K562 (cell line): ENCODE measurements at regions not wholly inside any gene's neighbourhood (a gene's known extent, or its start where the extent isn't known, plus 50 kb on each side); places are given as distances from the start of the nearest gene placed in this dataset.

Experiments used
- ATAC-seq: fragments of 200-7000 bp; cut with Tn5 transposase; 3 replicates; pipeline ENCODE4 v1.9.1; 2020; ENCODE audit warnings: moderate library complexity
- BruUV-seq: library from RNA; stranded (reverse); fragments of 400-500 nt; replicated peaks from 2 replicates; lab custom pipeline; 2021; lab: Mats Ljungman, UMichigan
- CTCF ChIA-PET: fragments of 300-600 bp; formaldehyde crosslinking; extraction: SDS; loops from one replicate; lab custom pipeline; 2021; ENCODE audit warnings: low intra/inter-chr PET ratio; lab: Yijun Ruan, JAX
- POLR2A ChIA-PET: fragments of 300-600, 350-650 bp; sonication (Branson Sonifier 250); formaldehyde crosslinking; extraction: SDS; loops from one replicate; lab custom pipeline; 2021; ENCODE audit warnings: antibody characterized with exemption, inconsistent platforms; lab: Yijun Ruan, JAX
- DNase-seq, 4 experiments: peaks; one replicate each; pipeline versions ENCODE4 v3.0.0 to v3.0.0-alpha.2; 2011 to 2018; ENCODE audit warnings: low spot score in 3 of 4, mixed read lengths in 3 of 4; ENCODE audit errors: extremely low read depth in 1 of 4
- FAIRE-seq: peaks from 2 replicates; lab custom pipeline; 2011; peaks lifted over from hg19 to GRCh38; lab: Jason Lieb, UNC
- H2AFZ ChIP-seq: 2 replicates; pipeline ENCODE4 v1.6.0; 2011; ENCODE audit warnings: low read depth, low read length, control low read depth, inconsistent platforms
- H3K27ac ChIP-seq: fragments of 200-600 bp; 3 replicates; pipeline ENCODE4 v1.8.0; 2011; ENCODE audit warnings: low read depth, mild to moderate bottlenecking, control low read depth, inconsistent platforms, low read length, moderate library complexity, mixed read lengths; ENCODE audit errors: extremely low read depth
- H3K27me3 ChIP-seq, 2 experiments: fragments of 300-600 bp in 1 of 2; 2 replicates in 1 of 2; 3 replicates in 1 of 2; pipeline versions ENCODE4 v1.6.0 to v1.8.0; 2011; ENCODE audit warnings: inconsistent platforms in 2 of 2, low read length in 2 of 2, mild to moderate bottlenecking in 1 of 2, mixed read lengths in 1 of 2, moderate library complexity in 1 of 2; ENCODE audit not compliant: control insufficient read depth in 2 of 2, insufficient read depth in 2 of 2
- H3K36me3 ChIP-seq: fragments of 300-600 bp; 3 replicates; pipeline ENCODE4 v1.8.0; 2011; ENCODE audit warnings: mild to moderate bottlenecking, low read length, inconsistent platforms; ENCODE audit not compliant: control insufficient read depth, insufficient read depth
- H3K4me1 ChIP-seq, 2 experiments: fragments of 200-600 bp in 1 of 2; replicated peaks in 1 of 2; 2 replicates in 1 of 2; 3 replicates in 1 of 2; pipeline versions ENCODE4 v1.5.1 to v1.8.0; 2011; ENCODE audit warnings: inconsistent platforms in 2 of 2, low read length in 2 of 2, mild to moderate bottlenecking in 1 of 2, mixed read lengths in 1 of 2, moderate library complexity in 1 of 2; ENCODE audit not compliant: control insufficient read depth in 2 of 2, insufficient read depth in 2 of 2
- H3K4me2 ChIP-seq: 2 replicates; pipeline ENCODE4 v1.6.1; 2011; ENCODE audit warnings: low read length, control low read depth, inconsistent platforms, mixed read lengths; ENCODE audit not compliant: insufficient read depth
- H3K4me3 ChIP-seq: fragments of 200-600 bp; sonication (generic), shearing (Covaris generic); 2 replicates; pipeline ENCODE4 v1.5.1; 2016; ENCODE audit warnings: control low read depth, inconsistent platforms
- H3K79me2 ChIP-seq: fragments of 200-600 bp; 3 replicates; pipeline ENCODE4 v1.8.0; 2011; ENCODE audit warnings: low read length, inconsistent platforms; ENCODE audit not compliant: control insufficient read depth, insufficient read depth
- H3K9ac ChIP-seq, 2 experiments: 2 replicates each; pipeline versions ENCODE4 v1.6.0 to v1.6.1; 2011; ENCODE audit warnings: low read depth in 2 of 2, low read length in 2 of 2, control low read depth in 1 of 2, inconsistent platforms in 1 of 2, mild to moderate bottlenecking in 1 of 2, mixed read lengths in 1 of 2; ENCODE audit not compliant: insufficient read depth in 1 of 2
- H3K9me1 ChIP-seq: one replicate; pipeline ENCODE4 v1.6.0; 2011; ENCODE audit warnings: inconsistent platforms, mild to moderate bottlenecking, low read length, moderate library complexity; ENCODE audit not compliant: control insufficient read depth, insufficient read depth
- H3K9me3 ChIP-seq: replicated peaks from 2 replicates; pipeline ENCODE4 v1.5.1; 2011; ENCODE audit warnings: low read depth, low read length, inconsistent platforms; ENCODE audit not compliant: control insufficient read depth, insufficient read depth
- H4K20me1 ChIP-seq: replicated peaks from 2 replicates; pipeline ENCODE4 v1.6.1; 2011; ENCODE audit warnings: low read length, inconsistent platforms, mixed read lengths; ENCODE audit not compliant: control insufficient read depth, insufficient read depth
- ATF1 ChIP-seq, 2 experiments: fragments of 450-650 bp in 1 of 2; IDR thresholded peaks; 2 replicates each; pipeline ENCODE4 v1.6.1; 2016; ENCODE audit warnings: missing compliant biosample characterization in 1 of 2, missing genetic modification characterization in 1 of 2
- C11orf30 ChIP-seq: fragments of 450-650 bp; IDR thresholded peaks from 2 replicates; pipeline ENCODE4 v1.6.1; 2016; ENCODE audit warnings: low read depth, mild to moderate bottlenecking
- CBFA2T3 ChIP-seq: fragments of 450-650 bp; IDR thresholded peaks from 2 replicates; pipeline ENCODE4 v1.6.1; 2017
- COPS2 ChIP-seq: fragments of 450-650 bp; conservative IDR thresholded peaks from 2 replicates; pipeline ENCODE4 v1.6.1; 2016; ENCODE audit warnings: mild to moderate bottlenecking, moderate library complexity
- GABPB2 ChIP-seq: fragments of 250-450 bp; sonication (Bioruptor Pico); conservative IDR thresholded peaks from 2 replicates; pipeline ENCODE4 v1.5.1; 2021; ENCODE audit warnings: mild to moderate bottlenecking
- KHSRP ChIP-seq: fragments of 450-650 bp; IDR thresholded peaks from 2 replicates; pipeline ENCODE4 v1.6.1; 2017
- TAF7 ChIP-seq: fragments of 450-650 bp; IDR thresholded peaks from 2 replicates; pipeline ENCODE4 v1.6.1; 2016; ENCODE audit warnings: missing genetic modification characterization, missing compliant biosample characterization
- ZNF77 ChIP-seq: fragments of 250-450 bp; sonication (Bioruptor Pico); IDR thresholded peaks from 2 replicates; pipeline ENCODE4 v1.5.0; 2020
- ZSCAN29 ChIP-seq: fragments of 450-650 bp; IDR thresholded peaks from 2 replicates; pipeline ENCODE4 v1.6.1; 2017
- WGBS: fragments of 100-300 bp; shearing (Covaris generic); methylation state at CpG from one replicate; pipeline ENCODE4 v1.1.6; 2016; ENCODE audit warnings: low coverage, mixed read lengths; ENCODE audit not compliant: insufficient coverage; ENCODE audit errors: missing lambda C conversion rate; 5-methylcytosine and 5-hydroxymethylcytosine counted together
- in situ Hi-C: fragments of 300-500 bp; cut with MboI; formaldehyde crosslinking; loops from 4 replicates; pipeline ENCODE4 v1.15.0; 2018; ENCODE audit warnings: inconsistent platforms, mixed read lengths
- intact Hi-C: fragments of 100-400 bp; cut with micrococcal nuclease; formaldehyde crosslinking; loops from 2 replicates; pipeline ENCODE4 v1.14.2; 2022
- TF ChIP-seq, protein P1 (sequence below): fragments of 450-650 bp; formaldehyde crosslinking; IDR thresholded peaks from 2 replicates; pipeline ENCODE4 v1.4.0; 2020; ENCODE audit warnings: mild to moderate bottlenecking, moderate library complexity
- TF ChIP-seq, protein P2 (sequence below): fragments of 450-650 bp; IDR thresholded peaks from 2 replicates; pipeline ENCODE4 v1.7.0; 2016; ENCODE audit warnings: borderline replicate concordance
- TF ChIP-seq, protein P3 (sequence below): sonication (generic); formaldehyde crosslinking; IDR thresholded peaks from 2 replicates; pipeline ENCODE4 v1.8.1; 2023; ENCODE audit warnings: missing genetic modification reagents, mild to moderate bottlenecking, borderline replicate concordance

DNA sequence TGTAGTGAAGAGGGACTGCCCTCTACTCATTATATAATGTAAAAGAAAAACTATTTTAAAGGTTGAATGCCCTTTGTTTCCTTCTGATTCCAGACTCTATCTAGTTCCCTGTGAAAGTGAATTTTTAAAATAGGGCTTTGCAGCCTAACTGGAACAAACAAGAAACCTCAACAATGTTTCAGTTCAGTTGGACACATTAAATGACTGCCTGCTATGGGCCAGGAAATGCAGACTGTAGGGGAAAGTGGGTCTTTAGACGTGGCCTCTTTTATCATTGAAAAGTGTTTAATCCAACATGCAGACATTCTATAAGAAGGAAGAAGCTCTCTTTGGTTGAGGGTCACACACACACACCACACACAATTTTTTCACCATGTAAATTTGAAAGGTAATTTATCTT is 289.1 kb downstream of the ICE1 start:
- Histone ChIP-seq H3K9me1 (no peaks in the 10 kb centered on the region), H3K4me2 (no peak overlapping the region), H3K4me1 (no peaks in the 10 kb centered on the region), H3K27me3 (no peaks in the 10 kb centered on the region; a peak in 1 of 5 replicates), H3K9ac (no peak overlapping the region), H2AFZ (no peak overlapping the region), H3K79me2 (no peaks in the 10 kb centered on the region), H3K4me3 (no peak overlapping the region), H3K9me3 (no peaks in the 10 kb centered on the region), H3K27ac (no peak overlapping the region), H4K20me1 (no peaks in the 10 kb centered on the region), H3K36me3 (no peaks in the 10 kb centered on the region)
- BruUV-seq = no TSS peak
- DNase-seq (no peak), FAIRE-seq (no peak), ATAC-seq (no peak)
- CTCF ChIA-PET = no interaction called here
- POLR2A ChIA-PET = no interaction called here
- intact Hi-C loops = no loop called here
- WGBS = 0% methylated on average over 1 of the region's 1 CpG
- in situ Hi-C loops = no loop called here
- TF ChIP-seq ATF1 (CRISPR knock-in tag; IDR thresholded peaks at IDR 0.05) (no peak), ATF1 (tag; IDR thresholded peaks at IDR 0.05) (no peak), COPS2 (no peak), GABPB2 (CRISPR knock-in tag) (no peak), ZNF77 (CRISPR knock-in tag) (no peak), C11orf30 (no peak), KHSRP (no peak), CBFA2T3 (no peak), ZSCAN29 (no peak), TAF7 (tag) (no peak)
- TF ChIP-seq, protein P1, sequence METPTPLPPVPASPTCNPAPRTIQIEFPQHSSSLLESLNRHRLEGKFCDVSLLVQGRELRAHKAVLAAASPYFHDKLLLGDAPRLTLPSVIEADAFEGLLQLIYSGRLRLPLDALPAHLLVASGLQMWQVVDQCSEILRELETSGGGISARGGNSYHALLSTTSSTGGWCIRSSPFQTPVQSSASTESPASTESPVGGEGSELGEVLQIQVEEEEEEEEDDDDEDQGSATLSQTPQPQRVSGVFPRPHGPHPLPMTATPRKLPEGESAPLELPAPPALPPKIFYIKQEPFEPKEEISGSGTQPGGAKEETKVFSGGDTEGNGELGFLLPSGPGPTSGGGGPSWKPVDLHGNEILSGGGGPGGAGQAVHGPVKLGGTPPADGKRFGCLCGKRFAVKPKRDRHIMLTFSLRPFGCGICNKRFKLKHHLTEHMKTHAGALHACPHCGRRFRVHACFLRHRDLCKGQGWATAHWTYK = no peak
- TF ChIP-seq, protein P2, sequence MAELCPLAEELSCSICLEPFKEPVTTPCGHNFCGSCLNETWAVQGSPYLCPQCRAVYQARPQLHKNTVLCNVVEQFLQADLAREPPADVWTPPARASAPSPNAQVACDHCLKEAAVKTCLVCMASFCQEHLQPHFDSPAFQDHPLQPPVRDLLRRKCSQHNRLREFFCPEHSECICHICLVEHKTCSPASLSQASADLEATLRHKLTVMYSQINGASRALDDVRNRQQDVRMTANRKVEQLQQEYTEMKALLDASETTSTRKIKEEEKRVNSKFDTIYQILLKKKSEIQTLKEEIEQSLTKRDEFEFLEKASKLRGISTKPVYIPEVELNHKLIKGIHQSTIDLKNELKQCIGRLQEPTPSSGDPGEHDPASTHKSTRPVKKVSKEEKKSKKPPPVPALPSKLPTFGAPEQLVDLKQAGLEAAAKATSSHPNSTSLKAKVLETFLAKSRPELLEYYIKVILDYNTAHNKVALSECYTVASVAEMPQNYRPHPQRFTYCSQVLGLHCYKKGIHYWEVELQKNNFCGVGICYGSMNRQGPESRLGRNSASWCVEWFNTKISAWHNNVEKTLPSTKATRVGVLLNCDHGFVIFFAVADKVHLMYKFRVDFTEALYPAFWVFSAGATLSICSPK = no peak
- TF ChIP-seq, protein P3, sequence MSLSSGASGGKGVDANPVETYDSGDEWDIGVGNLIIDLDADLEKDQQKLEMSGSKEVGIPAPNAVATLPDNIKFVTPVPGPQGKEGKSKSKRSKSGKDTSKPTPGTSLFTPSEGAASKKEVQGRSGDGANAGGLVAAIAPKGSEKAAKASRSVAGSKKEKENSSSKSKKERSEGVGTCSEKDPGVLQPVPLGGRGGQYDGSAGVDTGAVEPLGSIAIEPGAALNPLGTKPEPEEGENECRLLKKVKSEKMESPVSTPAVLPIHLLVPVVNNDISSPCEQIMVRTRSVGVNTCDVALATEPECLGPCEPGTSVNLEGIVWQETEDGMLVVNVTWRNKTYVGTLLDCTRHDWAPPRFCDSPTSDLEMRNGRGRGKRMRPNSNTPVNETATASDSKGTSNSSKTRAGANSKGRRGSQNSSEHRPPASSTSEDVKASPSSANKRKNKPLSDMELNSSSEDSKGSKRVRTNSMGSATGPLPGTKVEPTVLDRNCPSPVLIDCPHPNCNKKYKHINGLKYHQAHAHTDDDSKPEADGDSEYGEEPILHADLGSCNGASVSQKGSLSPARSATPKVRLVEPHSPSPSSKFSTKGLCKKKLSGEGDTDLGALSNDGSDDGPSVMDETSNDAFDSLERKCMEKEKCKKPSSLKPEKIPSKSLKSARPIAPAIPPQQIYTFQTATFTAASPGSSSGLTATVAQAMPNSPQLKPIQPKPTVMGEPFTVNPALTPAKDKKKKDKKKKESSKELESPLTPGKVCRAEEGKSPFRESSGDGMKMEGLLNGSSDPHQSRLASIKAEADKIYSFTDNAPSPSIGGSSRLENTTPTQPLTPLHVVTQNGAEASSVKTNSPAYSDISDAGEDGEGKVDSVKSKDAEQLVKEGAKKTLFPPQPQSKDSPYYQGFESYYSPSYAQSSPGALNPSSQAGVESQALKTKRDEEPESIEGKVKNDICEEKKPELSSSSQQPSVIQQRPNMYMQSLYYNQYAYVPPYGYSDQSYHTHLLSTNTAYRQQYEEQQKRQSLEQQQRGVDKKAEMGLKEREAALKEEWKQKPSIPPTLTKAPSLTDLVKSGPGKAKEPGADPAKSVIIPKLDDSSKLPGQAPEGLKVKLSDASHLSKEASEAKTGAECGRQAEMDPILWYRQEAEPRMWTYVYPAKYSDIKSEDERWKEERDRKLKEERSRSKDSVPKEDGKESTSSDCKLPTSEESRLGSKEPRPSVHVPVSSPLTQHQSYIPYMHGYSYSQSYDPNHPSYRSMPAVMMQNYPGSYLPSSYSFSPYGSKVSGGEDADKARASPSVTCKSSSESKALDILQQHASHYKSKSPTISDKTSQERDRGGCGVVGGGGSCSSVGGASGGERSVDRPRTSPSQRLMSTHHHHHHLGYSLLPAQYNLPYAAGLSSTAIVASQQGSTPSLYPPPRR = no peak
